BE2C (cell line): ENCODE measurements at regions not wholly inside any gene's neighbourhood (a gene's known extent, or its start where the extent isn't known, plus 50 kb on each side); places are given as distances from the start of the nearest gene placed in this dataset.

Experiments
- DNase-seq: peaks from one replicate; pipeline ENCODE4 v3.0.0-alpha.2; 2020
- H3K27me3 ChIP-seq: fragments of 250-450 bp; sonication (Bioruptor Pico); 2 replicates; pipeline ENCODE4 v1.5.1; 2020; ENCODE audit warnings: mild to moderate bottlenecking
- H3K36me3 ChIP-seq: fragments of 250-450 bp; sonication (Bioruptor Pico); 2 replicates; pipeline ENCODE4 v1.5.1; 2020; ENCODE audit warnings: mild to moderate bottlenecking
- H3K4me1 ChIP-seq: fragments of 250-450 bp; sonication (Bioruptor Pico); 2 replicates; pipeline ENCODE4 v1.5.1; 2020
- H3K4me3 ChIP-seq: 2 replicates; pipeline ENCODE4 v1.5.1; 2011; ENCODE audit warnings: low read depth, low read length
- H3K9me3 ChIP-seq: fragments of 250-450 bp; sonication (Bioruptor Pico); 2 replicates; pipeline ENCODE4 v1.5.1; 2020
- CTCF ChIP-seq: IDR thresholded peaks from 2 replicates; pipeline ENCODE4 v1.5.1; 2012; ENCODE audit warnings: mild to moderate bottlenecking, low read depth, low read length

GRCh38 chr6:150466196-150466595 is 97.4 kb downstream of the IYD start:
- no peak for DNase-seq
- no peaks in the 10 kb centered on the region for H3K4me1 ChIP-seq
- H3K4me3 ChIP-seq: no peak overlapping the region
- no peaks in the 10 kb centered on the region for H3K36me3 ChIP-seq
- H3K9me3 ChIP-seq: no peaks in the 10 kb centered on the region
- H3K27me3 ChIP-seq: no peaks in the 10 kb centered on the region
- TF ChIP-seq CTCF: no peak

- no peak for TF ChIP-seq CTCF
- no peak for DNase-seq
- H3K4me1 ChIP-seq: no peaks in the 10 kb centered on the region
- no peaks in the 10 kb centered on the region for H3K36me3 ChIP-seq
- no peak overlapping the region for H3K4me3 ChIP-seq
- no peaks in the 10 kb centered on the region for H3K27me3 ChIP-seq
- H3K9me3 ChIP-seq: no peaks in the 10 kb centered on the region
Observed at GRCh38 chr6:150470131-150470530, 101.3 kb downstream of the IYD start.

- DNase-seq: no peak
- Histone ChIP-seq H3K4me1 (no peaks in the 10 kb centered on the region), H3K36me3 (no peaks in the 10 kb centered on the region), H3K9me3 (no peaks in the 10 kb centered on the region), H3K4me3 (no peak overlapping the region), H3K27me3 (no peaks in the 10 kb centered on the region)
- TF ChIP-seq CTCF: no peak
Observed at GRCh38 chr6:150470960-150471665, 102.3 kb downstream of the IYD start.

GRCh38 chr6:150478656-150479545 is 110.1 kb downstream of the IYD start:
- Histone ChIP-seq H3K27me3 (no peaks in the 10 kb centered on the region), H3K36me3 (no peaks in the 10 kb centered on the region), H3K4me1 (no peaks in the 10 kb centered on the region), H3K9me3 (no peaks in the 10 kb centered on the region), H3K4me3 (no peak overlapping the region)
- DNase-seq: no peak
- no peak for TF ChIP-seq CTCF

- no peak for DNase-seq
- no peaks in the 10 kb centered on the region for H3K36me3 ChIP-seq
- no peak overlapping the region for H3K4me3 ChIP-seq
- H3K9me3 ChIP-seq: no peaks in the 10 kb centered on the region
- no peaks in the 10 kb centered on the region for H3K27me3 ChIP-seq
- H3K4me1 ChIP-seq: no peaks in the 10 kb centered on the region
- TF ChIP-seq CTCF: no peak
Observed at GRCh38 chr6:150482883-150483409, 114.1 kb downstream of the IYD start.
